GM19468 (cell line): ENCODE measurements at regions not wholly inside any gene's neighbourhood (a gene's known extent, or its start where the extent isn't known, plus 50 kb on each side); places are given as distances from the start of the nearest gene placed in this dataset.

Experiments
- ATAC-seq: cut with Tn5 transposase; IDR thresholded peaks from one replicate; pipeline ENCODE4 v1.9.1; 2021; ENCODE audit warnings: mild to moderate bottlenecking, moderate library complexity, moderate number of reproducible peaks; ENCODE audit not compliant: unreplicated experiment; ENCODE audit errors: extremely low read depth

GRCh38 chr9:109910671-109911518 is 130.9 kb downstream of the PALM2AKAP2 start:
- ATAC-seq: no peak

GRCh38 chr9:109912082-109912582 is 132.1 kb downstream of the PALM2AKAP2 start:
- ATAC-seq: no peak

- no peak for ATAC-seq
Measured at GRCh38 chr9:109912726-109913460, 132.9 kb downstream of the PALM2AKAP2 start.

DNA sequence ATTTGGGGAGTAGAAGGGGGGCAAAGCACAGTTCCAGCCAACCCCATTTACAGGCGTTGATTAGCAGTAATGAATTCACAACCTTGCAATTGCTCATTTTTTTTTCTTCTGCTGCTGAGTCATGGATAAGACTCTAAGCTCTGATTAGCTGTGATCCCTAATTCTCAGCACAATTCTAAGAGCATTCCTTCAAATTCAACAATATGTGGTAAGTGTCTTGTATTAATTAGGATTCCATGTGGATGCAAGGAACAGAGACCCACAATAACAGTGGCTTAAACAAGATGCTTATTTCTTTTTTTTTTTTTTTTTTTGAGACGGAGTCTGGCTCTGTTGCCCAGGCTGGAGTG is 133.4 kb downstream of the PALM2AKAP2 start:
- no peak for ATAC-seq

- ATAC-seq: peak; percentile 37
Measured at GRCh38 chr9:109914280-109915027, 134.5 kb downstream of the PALM2AKAP2 start.

DNA sequence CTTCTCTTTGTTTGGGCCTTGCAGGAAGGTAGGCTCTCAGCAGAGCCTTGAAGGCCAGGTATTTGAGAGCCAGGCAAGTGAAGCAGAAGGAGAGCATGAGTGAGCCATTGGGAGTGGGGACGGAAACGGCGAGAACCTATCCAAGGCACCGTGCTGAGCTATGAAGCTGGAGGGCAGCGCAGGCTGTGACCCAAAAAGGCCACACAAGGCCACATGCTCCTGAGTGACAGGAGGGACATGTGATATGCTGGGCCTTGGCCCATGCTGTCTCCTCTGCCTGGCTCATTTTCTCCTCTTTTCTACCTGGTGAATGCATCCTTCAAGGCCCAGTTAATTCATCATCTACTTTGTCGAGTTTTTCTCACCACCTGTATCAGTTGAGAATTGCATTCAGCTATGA is 136.3 kb downstream of the PALM2AKAP2 start:
- no peak for ATAC-seq

- ATAC-seq: peak; percentile 41
Measured at GRCh38 chr9:109918339-109919163, 138.6 kb downstream of the PALM2AKAP2 start.

DNA sequence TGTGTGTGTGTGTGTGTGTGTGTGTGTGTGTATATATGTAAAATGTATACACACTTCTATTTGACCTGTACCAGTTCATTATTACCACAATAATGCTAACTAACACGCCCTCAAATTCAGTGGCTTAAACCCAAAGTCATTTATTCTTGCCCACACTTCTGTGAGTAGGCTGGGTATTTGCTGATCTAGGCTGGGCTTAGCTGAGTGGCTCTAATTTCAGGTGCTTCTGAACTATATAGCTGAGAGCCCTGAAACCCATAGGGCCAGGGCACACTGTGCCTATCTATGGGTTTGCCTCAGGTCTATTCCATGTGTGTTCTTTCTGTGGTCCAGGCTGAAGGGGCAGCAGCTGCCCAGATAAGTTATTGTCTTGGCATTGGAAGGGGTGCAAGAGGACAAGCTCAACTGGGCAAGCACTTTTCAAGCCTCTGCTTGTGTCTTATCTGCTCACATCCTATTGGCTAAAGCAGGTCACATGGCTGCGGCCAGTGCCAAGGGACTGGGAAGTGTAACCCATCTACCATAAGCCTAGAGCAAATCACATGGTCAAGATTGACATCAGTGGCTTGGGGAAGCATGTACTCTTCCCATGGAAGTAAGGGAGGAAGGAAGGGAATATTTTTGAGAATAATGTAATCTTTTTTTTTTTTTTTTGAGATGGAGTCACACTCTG is 139.9 kb downstream of the PALM2AKAP2 start:
- ATAC-seq: no peak

DNA sequence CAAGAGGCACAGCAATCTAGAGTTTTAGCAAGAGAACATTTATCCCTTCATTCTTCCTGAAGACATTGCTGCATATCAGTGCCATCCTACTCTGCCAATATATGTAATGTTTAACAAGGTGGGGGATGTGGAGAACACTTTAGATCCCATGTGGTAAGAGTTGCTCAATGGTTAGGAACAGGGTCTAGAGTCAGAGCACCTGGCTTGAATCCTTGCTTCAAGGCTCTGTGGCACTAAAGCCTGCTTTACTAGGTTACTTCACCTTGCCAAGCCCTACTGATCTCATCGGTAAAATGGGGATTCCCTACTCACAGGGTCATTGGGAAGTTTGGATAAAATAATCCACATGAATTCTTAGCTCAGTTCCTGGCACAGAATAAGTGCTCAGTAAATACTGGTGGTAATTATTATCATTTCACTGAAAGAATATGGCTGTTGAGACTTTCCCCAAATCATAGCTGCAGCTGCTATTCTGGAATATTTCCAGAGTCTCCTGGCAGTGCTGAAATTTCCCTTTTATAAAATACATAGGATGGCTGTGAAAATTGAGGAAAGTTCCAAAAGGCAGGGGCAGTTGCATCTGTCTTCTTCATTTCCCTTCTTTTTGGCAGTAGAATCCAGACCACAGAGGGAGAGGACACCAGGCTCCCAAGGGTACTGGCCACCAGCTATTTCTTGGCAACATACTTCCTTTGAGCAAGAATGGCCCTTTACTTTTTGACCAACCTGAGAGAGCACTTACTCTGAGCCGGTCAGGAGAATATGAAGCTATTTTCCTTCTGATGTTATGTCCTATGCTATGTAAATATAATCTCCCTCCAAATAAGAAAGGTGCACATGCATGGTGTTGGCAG is 142.8 kb downstream of the PALM2AKAP2 start:
- ATAC-seq: no peak

- no peak for ATAC-seq
Measured at GRCh38 chr9:109923471-109923760, 143.4 kb downstream of the PALM2AKAP2 start.

DNA sequence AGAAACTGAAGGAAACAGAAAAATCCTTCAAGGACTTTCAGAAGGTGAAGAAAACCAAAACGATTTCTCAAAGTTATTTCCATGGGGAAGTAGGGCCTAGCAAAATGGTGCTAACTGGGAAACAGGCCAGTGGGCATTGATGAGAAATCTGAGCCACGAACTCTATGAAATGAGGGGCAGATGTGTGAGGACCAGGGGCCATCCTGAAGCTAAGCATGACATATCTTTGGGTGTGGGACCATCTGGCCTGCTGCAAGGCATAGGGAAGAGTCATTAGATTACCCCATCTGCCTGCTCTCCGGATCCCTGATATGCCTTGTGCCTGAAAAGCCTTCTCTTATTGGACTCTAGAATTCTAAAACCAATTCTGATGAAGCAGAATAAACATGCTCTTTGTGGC is 143.8 kb downstream of the PALM2AKAP2 start:
- ATAC-seq: no peak

GRCh38 chr9:109925799-109926198 is 145.8 kb downstream of the PALM2AKAP2 start:
- ATAC-seq: no peak

GRCh38 chr9:109926421-109926869 is 146.4 kb downstream of the PALM2AKAP2 start:
- no peak for ATAC-seq

DNA sequence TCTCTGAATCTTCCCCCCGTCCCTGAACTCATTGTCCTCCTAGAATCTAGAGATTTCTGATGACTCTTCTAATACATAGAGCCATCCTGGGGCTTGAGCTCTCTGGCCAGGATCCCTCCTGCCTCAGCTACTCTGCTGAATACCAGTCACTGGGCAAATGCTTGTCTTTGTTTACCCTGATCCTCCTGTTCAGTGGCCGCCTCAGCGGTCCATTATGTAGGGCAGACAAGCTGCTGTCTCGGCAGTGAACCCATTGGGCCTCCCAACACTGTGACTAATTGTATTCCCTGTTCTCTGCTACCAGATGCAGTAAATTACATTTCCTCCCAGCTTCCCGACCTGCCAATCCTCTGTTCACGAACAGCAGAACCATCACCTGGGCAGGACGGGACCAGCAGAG is 151.6 kb downstream of the PALM2AKAP2 start:
- ATAC-seq: no peak

DNA sequence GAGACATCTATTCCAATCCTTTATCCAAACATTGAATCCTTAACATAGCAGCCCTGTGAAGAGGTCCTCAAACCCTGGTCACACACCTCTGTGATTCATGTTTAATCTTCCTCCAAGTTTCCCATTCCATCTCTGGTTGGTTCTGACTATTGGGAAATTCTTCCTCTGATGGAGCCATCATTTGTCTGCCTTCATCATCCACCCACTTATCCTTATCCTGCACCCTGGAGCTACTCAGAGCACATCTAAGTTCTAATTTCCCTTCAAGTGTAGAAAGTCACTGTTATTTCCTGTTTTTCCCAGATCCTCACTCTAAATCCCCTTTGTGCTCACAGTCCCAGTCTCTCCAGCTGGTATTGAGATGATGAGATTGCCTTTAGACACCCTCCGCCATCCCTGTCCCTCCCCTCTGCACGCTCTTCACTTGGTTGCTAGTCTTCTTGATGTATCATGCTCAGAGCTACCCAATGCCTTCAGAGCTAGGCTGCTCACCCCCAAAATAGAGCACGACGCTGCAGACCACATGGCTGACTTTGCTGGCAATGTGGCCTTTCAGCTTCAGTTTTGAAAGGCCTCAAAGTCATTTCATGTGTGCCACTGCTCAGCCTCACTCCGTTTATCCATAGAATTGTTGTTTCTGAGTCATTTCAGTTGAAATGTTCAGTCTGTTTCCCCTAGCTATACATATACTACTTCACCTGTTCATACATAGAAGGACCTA is 154.3 kb downstream of the PALM2AKAP2 start:
- ATAC-seq: no peak

- no peak for ATAC-seq
Measured at GRCh38 chr9:109934857-109935215, 154.8 kb downstream of the PALM2AKAP2 start.

DNA sequence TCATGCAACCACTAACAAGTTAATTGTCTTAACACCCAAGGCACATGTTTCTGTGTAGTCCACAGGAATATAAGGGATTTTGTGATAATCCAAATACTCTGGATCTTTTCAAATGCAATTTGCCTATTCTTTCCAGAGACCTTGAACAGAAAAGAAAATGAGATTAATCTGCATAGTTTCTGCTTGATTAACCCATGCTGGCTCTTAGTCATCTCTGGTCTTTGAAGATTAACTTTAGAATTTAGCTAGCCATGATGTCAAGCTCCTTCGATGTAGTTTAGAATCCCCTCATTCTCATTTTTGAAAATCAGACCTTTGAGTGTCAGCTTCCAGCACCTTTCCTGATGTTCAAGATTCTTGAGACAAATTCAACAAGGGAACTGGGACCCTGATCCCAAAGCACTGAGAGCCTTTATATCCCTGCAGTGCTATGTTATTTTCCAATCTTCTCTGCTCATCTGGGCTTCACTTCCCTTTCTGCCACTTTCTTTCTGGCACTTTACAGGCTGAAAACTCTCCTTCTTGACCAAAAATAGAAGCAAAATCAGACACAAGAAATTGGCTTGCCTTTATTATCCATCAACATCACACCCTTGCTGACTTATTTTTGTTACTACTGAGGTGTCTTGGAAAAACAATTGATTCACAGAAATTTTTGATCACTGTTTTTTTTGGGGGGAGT is 155.5 kb downstream of the PALM2AKAP2 start:
- no peak for ATAC-seq
